Mucosa of gallbladder (tissue), 1 donor: ENCODE measurements at regions not wholly inside any gene's neighbourhood (a gene's known extent, or its start where the extent isn't known, plus 50 kb on each side); places are given as distances from the start of the nearest gene placed in this dataset.
"Not testable (repeated sequence)": the region's sequence is repeated elsewhere in the genome, so short reads cannot be mapped to it uniquely, and the experiment has no call there.

Experiments used
- DNase-seq: peaks from one replicate; pipeline ENCODE4 v3.0.0-alpha.2; 2020; ENCODE audit warnings: low spot score
- donor health status: DM: no; HTN: no; CAD: no.

- DNase-seq: no peak
Observed at GRCh38 chr2:21332993-21333625, 209.3 kb downstream of the TDRD15 start.

DNA sequence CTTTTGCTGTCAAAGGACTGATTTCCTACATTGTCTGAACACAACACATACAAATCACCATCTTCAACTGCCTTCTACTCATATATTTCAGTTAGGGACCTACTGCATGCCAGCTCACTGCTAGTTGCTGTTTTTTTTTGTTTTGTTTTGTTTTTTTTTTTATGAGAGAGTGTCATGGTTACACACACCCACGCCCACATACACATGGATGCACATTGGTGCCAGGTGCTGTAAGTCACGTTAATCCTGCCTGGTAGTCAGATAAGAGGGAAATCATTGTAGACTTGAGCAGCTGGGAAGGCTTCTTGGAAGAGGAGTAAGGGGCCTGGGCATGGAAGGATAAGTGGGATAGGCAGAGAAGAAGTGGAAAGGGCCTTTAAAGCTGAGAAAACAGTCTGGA, 209.9 kb downstream of the TDRD15 start:
- DNase-seq: no peak

- DNase-seq: no peak
Observed at GRCh38 chr2:21346984-21347383, 223.2 kb downstream of the TDRD15 start.

DNA sequence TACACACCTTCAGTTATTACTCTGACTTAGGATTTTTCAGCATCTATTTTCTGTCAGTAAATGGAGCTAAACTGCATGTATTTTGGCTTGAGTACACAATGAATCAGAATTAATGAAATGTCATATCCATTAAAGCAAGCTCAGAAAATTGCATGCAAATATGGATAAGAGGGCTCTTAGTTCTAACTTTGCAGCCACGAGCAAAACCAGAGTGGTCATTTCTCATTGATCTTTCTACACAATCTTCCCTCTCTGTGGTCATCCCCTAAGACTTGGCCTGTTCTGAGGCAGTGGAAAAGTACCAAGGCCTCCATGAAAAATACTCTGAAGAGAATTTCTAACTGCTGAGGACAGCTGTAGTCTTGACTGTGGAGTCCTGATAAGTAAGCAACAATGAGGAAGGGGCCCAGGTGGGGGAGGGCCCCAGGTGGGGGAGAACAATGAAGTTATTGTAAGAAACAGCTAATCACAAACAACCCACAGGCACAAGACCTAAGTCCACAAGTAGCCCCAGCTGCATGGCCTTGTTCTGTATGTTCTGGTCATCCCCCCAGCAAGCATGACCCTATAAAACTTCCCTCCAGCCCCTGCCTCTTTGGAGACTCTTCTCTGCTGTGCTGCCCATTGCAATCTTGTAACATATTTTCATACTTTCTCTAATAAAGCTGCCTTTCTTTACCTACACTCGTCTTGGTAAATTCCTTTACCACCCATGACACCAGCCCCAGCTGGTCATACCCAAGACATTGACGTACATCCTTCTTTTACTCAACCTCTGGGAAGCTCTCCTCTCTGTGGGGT, 230.3 kb downstream of the TDRD15 start:
- no peak for DNase-seq

- DNase-seq: no peak
Observed at GRCh38 chr2:21356086-21356856, 232.5 kb downstream of the TDRD15 start.

DNA sequence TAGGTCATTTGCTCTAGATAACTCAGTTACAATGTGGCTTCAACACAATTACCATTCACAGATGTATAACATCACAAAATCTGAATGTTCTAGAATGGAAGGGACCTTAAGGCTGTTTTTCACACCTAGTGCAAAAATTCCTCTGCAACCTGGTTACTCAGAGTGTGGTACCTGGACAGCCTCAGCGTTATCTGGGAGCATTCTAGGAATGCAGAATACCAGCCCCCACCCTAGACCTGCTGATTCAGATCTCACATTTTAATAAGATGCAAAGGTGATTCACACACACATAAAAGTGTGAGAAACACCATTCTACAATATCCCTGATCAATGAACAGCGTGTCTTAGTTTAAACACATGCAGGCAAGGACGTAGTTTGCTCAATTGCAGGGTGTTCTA, 233.1 kb downstream of the TDRD15 start:
- DNase-seq: no peak

- DNase-seq: no peak
Observed at GRCh38 chr2:21358976-21359375, 235.2 kb downstream of the TDRD15 start.

GRCh38 chr2:21361384-21361783, 237.6 kb downstream of the TDRD15 start:
- no peak for DNase-seq

- no peak for DNase-seq
Observed at GRCh38 chr2:21361957-21362486, 238.3 kb downstream of the TDRD15 start.

GRCh38 chr2:21363364-21363763, 239.6 kb downstream of the TDRD15 start:
- no peak for DNase-seq

DNA sequence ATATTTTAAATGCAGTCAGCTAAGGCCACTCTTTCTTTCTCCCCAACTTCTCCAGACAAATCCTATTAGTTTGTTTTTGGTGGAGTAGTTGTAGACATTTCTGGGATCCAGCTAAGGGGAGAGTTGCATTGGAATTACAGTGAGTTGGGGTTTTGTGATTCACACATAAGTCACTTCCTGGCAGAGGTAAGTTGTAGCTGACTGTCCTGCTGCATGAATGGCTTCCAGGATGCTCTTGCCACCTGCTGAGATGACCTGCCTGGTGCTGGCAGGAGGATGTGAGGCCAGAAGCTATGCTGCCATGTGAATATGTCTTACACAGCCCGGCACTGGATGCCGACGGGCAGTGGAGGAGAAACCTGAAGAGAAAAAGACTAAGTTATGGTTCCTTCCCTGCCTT, 243.7 kb downstream of the TDRD15 start:
- no peak for DNase-seq

- DNase-seq: no peak
Observed at GRCh38 chr2:21369787-21370186, 246.0 kb downstream of the TDRD15 start.

- DNase-seq: no peak
Observed at GRCh38 chr2:21371499-21372003, 247.8 kb downstream of the TDRD15 start.

DNA sequence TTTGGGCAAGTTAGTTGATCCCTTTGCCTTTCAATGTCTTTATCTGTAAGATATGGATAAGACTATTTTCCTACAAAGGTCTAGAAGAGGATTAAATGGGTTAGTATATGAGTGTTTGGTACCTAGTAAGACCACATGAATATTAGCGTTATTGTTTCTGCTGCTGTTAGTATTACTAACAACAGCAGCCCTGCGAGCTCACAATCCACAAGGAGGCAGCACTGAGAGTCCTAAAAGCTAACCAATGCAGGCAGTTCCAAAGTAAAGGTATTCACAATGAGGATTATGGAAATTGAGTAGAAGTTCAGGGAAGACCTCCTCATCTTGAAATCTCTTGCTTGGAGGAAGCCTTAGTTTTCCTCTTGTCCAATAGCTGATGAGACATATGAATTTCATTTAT, 248.9 kb downstream of the TDRD15 start:
- no peak for DNase-seq

- DNase-seq: no peak
Observed at GRCh38 chr2:21376864-21377263, 253.1 kb downstream of the TDRD15 start.

- no peak for DNase-seq
Observed at GRCh38 chr2:21379140-21379539, 255.4 kb downstream of the TDRD15 start.

- not testable (repeated sequence) for DNase-seq
Observed at GRCh38 chr2:21379668-21380067, 255.9 kb downstream of the TDRD15 start.

DNA sequence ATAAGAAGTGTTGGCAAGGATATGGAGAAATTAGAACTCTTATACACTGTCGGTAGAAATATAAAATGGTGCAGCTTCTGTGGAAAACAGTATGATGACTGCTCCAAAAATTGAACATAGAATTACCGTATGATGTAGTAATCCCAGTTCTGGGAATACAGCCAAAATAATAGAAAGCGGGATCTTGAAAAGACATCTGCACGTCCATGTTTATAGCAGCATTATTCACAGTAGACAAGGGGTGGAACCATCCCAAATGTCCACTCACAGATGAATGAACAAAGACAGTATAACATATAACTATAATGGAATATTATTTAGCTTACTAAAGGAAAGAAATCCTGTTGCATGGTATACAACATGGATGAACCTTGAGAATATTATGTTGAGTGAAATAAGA, 257.7 kb downstream of the TDRD15 start:
- no peak for DNase-seq

GRCh38 chr2:21382701-21383520, 259.1 kb downstream of the TDRD15 start:
- no peak for DNase-seq

- no peak for DNase-seq
Observed at GRCh38 chr2:21386666-21387065, 262.9 kb downstream of the TDRD15 start.

DNA sequence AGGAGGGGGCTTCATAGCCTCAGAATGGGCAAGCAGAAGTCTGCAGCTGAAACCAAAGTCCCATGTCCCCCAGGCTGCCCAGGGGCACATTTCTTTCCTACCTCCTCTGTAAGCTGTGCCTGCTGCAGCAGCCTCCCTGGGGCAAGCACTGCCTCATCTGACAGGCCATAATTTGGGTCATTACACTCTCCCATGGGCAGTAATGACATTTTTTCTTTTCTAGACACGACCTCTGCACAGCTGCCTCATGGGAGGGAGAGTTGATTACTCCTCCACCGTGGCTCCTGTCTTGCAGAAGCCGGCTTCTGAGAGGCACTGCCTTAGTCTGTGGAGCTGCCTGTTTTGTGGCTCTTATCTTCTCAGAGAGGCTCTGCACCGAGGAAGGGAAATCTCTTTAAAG, 268.9 kb downstream of the TDRD15 start:
- DNase-seq: no peak
